ENCODE measurements at regions not wholly inside any gene's neighbourhood (a gene's known extent, or its start where the extent isn't known, plus 50 kb on each side); places are given as distances from the start of the nearest gene placed in this dataset.

- Histone ChIP-seq H3F3A (replicated peaks; ENCODE audit: low read depth) (no peaks in the 10 kb centered on the region), H3K9me2 (ENCODE audit: insufficient read depth) (no peaks in the 10 kb centered on the region), H3K36me3 (ENCODE audit: insufficient read depth) (no peaks in the 10 kb centered on the region), H2AFZ (no peak overlapping the region), H4K20me1 (replicated peaks; ENCODE audit: insufficient read depth) (no peaks in the 10 kb centered on the region), H3K4me2 (no peak overlapping the region), H3K4me1 (ENCODE audit: insufficient read depth) (no peaks in the 10 kb centered on the region), H3K79me2 (replicated peaks; ENCODE audit: insufficient read depth) (no peaks in the 10 kb centered on the region), H3K27me3 (ENCODE audit: insufficient read depth) (no peaks in the 10 kb centered on the region), H3K27ac (ENCODE audit: low read depth) (no peak overlapping the region), H3K4me3 (no peak overlapping the region)
- no peaks in the 10 kb centered on the region for H3K9me3 Mint-ChIP-seq
- TF ChIP-seq, protein P1, sequence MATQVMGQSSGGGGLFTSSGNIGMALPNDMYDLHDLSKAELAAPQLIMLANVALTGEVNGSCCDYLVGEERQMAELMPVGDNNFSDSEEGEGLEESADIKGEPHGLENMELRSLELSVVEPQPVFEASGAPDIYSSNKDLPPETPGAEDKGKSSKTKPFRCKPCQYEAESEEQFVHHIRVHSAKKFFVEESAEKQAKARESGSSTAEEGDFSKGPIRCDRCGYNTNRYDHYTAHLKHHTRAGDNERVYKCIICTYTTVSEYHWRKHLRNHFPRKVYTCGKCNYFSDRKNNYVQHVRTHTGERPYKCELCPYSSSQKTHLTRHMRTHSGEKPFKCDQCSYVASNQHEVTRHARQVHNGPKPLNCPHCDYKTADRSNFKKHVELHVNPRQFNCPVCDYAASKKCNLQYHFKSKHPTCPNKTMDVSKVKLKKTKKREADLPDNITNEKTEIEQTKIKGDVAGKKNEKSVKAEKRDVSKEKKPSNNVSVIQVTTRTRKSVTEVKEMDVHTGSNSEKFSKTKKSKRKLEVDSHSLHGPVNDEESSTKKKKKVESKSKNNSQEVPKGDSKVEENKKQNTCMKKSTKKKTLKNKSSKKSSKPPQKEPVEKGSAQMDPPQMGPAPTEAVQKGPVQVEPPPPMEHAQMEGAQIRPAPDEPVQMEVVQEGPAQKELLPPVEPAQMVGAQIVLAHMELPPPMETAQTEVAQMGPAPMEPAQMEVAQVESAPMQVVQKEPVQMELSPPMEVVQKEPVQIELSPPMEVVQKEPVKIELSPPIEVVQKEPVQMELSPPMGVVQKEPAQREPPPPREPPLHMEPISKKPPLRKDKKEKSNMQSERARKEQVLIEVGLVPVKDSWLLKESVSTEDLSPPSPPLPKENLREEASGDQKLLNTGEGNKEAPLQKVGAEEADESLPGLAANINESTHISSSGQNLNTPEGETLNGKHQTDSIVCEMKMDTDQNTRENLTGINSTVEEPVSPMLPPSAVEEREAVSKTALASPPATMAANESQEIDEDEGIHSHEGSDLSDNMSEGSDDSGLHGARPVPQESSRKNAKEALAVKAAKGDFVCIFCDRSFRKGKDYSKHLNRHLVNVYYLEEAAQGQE (IDR thresholded peaks at IDR 0.05; ENCODE audit: unreplicated experiment): no peak
- TF ChIP-seq STAT1 (IDR thresholded peaks at IDR 0.05; ENCODE audit: unreplicated experiment) (no peak), CTCF (conservative IDR thresholded peaks at IDR 0.05; ENCODE audit: low read depth in 2 of 2) (no peak), ZNF331 (CRISPR knock-in tag; IDR thresholded peaks at IDR 0.05; ENCODE audit: low read depth) (no peak), POLR2AphosphoS5 (IDR thresholded peaks at IDR 0.05; ENCODE audit: low read depth) (no peak), JUNB (IDR thresholded peaks at IDR 0.05; ENCODE audit: unreplicated experiment) (no peak), ETS1 (IDR thresholded peaks at IDR 0.05) (no peak), NANOG (IDR thresholded peaks at IDR 0.05; ENCODE audit: borderline replicate concordance) (no peak), CREB1 (CRISPR knock-in tag; IDR thresholded peaks at IDR 0.05; ENCODE audit: low read depth) (no peak), ZNF114 (CRISPR knock-in tag; IDR thresholded peaks at IDR 0.05) (no peak), EZH2 (IDR thresholded peaks at IDR 0.05; ENCODE audit: low read depth, unreplicated experiment) (no peak)
- TF ChIP-seq, protein P2, sequence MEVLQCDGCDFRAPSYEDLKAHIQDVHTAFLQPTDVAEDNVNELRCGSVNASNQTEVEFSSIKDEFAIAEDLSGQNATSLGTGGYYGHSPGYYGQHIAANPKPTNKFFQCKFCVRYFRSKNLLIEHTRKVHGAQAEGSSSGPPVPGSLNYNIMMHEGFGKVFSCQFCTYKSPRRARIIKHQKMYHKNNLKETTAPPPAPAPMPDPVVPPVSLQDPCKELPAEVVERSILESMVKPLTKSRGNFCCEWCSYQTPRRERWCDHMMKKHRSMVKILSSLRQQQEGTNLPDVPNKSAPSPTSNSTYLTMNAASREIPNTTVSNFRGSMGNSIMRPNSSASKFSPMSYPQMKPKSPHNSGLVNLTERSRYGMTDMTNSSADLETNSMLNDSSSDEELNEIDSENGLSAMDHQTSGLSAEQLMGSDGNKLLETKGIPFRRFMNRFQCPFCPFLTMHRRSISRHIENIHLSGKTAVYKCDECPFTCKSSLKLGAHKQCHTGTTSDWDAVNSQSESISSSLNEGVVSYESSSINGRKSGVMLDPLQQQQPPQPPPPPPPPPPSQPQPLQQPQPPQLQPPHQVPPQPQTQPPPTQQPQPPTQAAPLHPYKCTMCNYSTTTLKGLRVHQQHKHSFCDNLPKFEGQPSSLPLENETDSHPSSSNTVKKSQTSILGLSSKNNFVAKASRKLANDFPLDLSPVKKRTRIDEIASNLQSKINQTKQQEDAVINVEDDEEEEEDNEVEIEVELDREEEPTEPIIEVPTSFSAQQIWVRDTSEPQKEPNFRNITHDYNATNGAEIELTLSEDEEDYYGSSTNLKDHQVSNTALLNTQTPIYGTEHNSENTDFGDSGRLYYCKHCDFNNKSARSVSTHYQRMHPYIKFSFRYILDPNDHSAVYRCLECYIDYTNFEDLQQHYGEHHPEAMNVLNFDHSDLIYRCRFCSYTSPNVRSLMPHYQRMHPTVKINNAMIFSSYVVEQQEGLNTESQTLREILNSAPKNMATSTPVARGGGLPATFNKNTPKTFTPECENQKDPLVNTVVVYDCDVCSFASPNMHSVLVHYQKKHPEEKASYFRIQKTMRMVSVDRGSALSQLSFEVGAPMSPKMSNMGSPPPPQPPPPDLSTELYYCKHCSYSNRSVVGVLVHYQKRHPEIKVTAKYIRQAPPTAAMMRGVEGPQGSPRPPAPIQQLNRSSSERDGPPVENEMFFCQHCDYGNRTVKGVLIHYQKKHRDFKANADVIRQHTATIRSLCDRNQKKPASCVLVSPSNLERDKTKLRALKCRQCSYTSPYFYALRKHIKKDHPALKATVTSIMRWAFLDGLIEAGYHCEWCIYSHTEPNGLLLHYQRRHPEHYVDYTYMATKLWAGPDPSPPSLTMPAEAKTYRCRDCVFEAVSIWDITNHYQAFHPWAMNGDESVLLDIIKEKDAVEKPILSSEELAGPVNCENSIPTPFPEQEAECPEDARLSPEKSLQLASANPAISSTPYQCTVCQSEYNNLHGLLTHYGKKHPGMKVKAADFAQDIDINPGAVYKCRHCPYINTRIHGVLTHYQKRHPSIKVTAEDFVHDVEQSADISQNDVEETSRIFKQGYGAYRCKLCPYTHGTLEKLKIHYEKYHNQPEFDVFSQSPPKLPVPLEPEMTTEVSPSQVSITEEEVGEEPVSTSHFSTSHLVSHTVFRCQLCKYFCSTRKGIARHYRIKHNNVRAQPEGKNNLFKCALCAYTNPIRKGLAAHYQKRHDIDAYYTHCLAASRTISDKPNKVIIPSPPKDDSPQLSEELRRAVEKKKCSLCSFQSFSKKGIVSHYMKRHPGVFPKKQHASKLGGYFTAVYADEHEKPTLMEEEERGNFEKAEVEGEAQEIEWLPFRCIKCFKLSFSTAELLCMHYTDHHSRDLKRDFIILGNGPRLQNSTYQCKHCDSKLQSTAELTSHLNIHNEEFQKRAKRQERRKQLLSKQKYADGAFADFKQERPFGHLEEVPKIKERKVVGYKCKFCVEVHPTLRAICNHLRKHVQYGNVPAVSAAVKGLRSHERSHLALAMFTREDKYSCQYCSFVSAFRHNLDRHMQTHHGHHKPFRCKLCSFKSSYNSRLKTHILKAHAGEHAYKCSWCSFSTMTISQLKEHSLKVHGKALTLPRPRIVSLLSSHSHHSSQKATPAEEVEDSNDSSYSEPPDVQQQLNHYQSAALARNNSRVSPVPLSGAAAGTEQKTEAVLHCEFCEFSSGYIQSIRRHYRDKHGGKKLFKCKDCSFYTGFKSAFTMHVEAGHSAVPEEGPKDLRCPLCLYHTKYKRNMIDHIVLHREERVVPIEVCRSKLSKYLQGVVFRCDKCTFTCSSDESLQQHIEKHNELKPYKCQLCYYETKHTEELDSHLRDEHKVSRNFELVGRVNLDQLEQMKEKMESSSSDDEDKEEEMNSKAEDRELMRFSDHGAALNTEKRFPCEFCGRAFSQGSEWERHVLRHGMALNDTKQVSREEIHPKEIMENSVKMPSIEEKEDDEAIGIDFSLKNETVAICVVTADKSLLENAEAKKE (CRISPR knock-in tag; IDR thresholded peaks at IDR 0.05): no peak
- H3K4me1 Mint-ChIP-seq: no peaks in the 10 kb centered on the region
- no peak overlapping the region for H3K4me3 Mint-ChIP-seq
- H3K27me3 Mint-ChIP-seq (ENCODE audit: insufficient read depth, low read depth, poor library complexity): peaks cover 1% of the 10 kb centered on the region
- H3K27ac Mint-ChIP-seq: no peak overlapping the region
- ATAC-seq: no peak
- no peaks in the 10 kb centered on the region for H3K36me3 Mint-ChIP-seq (ENCODE audit: low read depth)
- no peak for DNase-seq (ENCODE audit: low spot score)
These were observed 378.0 kb upstream of the DDHD1 start for GRCh38 chr14:53531156-53531555.

Data from GM23338 (cell line).